PC-3 (cell line): ENCODE measurements at regions not wholly inside any gene's neighbourhood (a gene's known extent, or its start where the extent isn't known, plus 50 kb on each side); places are given as distances from the start of the nearest gene placed in this dataset.

Experiments used
- ATAC-seq: fragments of 200-7000 bp; cut with Tn5 transposase; 2 replicates; pipeline ENCODE4 v1.9.1; 2020; ENCODE audit warnings: mild to moderate bottlenecking, moderate library complexity
- BruUV-seq: library from RNA; stranded (reverse); fragments of 400-500 nt; replicated peaks from 2 replicates; lab custom pipeline; 2021; lab: Mats Ljungman, UMichigan
- CTCF ChIA-PET: fragments of 300-600 bp; sonication (Branson Sonifier 250); formaldehyde crosslinking; loops from one replicate; lab custom pipeline; 2022; ENCODE audit warnings: antibody characterized with exemption; lab: Charles Lee
- POLR2A ChIA-PET: fragments of 300-600 bp; sonication (Branson Sonifier 250); formaldehyde crosslinking; loops from one replicate; lab custom pipeline; 2022; ENCODE audit warnings: antibody characterized with exemption; ENCODE audit not compliant: unreplicated experiment; lab: Charles Lee
- DNase-seq: peaks from one replicate; pipeline ENCODE4 v3.0.0-alpha.2; 2015
- H2AFZ ChIP-seq: fragments of 300-600 bp; sonication (generic); 2 replicates; pipeline ENCODE4 v1.6.0; 2016; ENCODE audit warnings: antibody characterized with exemption, low read length
- H3F3A ChIP-seq: fragments of 300-600 bp; sonication (generic); one replicate; pipeline ENCODE4 v1.6.0; 2017; ENCODE audit warnings: antibody characterized with exemption, low read length, control low read depth, mild to moderate bottlenecking; ENCODE audit not compliant: unreplicated experiment
- H3K27ac ChIP-seq: fragments of 300-600 bp; sonication (generic); 2 replicates; pipeline ENCODE4 v1.5.1; 2016; ENCODE audit warnings: mild to moderate bottlenecking, low read length
- H3K27me3 ChIP-seq: fragments of 300-600 bp; sonication (generic); 2 replicates; pipeline ENCODE4 v1.6.1; 2016; ENCODE audit warnings: low read length, mixed read lengths
- H3K36me3 ChIP-seq: fragments of 300-600 bp; sonication (generic); 2 replicates; pipeline ENCODE4 v1.6.1; 2016; ENCODE audit warnings: low read depth, mixed run types, low read length, mixed read lengths
- H3K4me1 ChIP-seq: fragments of 300-600 bp; sonication (generic); 2 replicates; pipeline ENCODE4 v1.5.1; 2016; ENCODE audit warnings: low read length; ENCODE audit not compliant: insufficient read depth
- H3K4me2 ChIP-seq: fragments of 300-600 bp; sonication (generic); 2 replicates; pipeline ENCODE4 v1.6.0; 2016; ENCODE audit warnings: low read length
- H3K4me3 ChIP-seq: fragments of 300-600 bp; sonication (generic); 2 replicates; pipeline ENCODE4 v1.5.1; 2016; ENCODE audit warnings: mild to moderate bottlenecking, low read length, mixed read lengths
- H3K79me2 ChIP-seq: fragments of 300-600 bp; sonication (generic); 2 replicates; pipeline ENCODE4 v1.6.1; 2017; ENCODE audit warnings: low read length, mixed read lengths
- H3K9ac ChIP-seq: fragments of 300-600 bp; sonication (generic); 2 replicates; pipeline ENCODE4 v1.6.0; 2016; ENCODE audit warnings: mild to moderate bottlenecking, low read length
- H3K9me2 ChIP-seq: fragments of 300-600 bp; sonication (generic); replicated peaks from 2 replicates; pipeline ENCODE4 v1.6.1; 2016; ENCODE audit warnings: mixed run types, low read length, mixed read lengths
- H3K9me3 ChIP-seq: fragments of 300-600 bp; sonication (generic); 2 replicates; pipeline ENCODE4 v1.6.1; 2016; ENCODE audit warnings: low read length, mixed read lengths
- H4K20me1 ChIP-seq: fragments of 300-600 bp; sonication (generic); 2 replicates; pipeline ENCODE4 v1.6.1; 2016; ENCODE audit warnings: low read length, mixed read lengths
- CTCF ChIP-seq: fragments of 300-600 bp; sonication (generic); conservative IDR thresholded peaks from 2 replicates; pipeline ENCODE4 v1.5.1; 2017; ENCODE audit warnings: antibody characterized with exemption, low read depth, mild to moderate bottlenecking, low read length
- EZH2 ChIP-seq: fragments of 300-600 bp; sonication (generic); IDR thresholded peaks from one replicate; pipeline ENCODE4 v1.6.1; 2017; ENCODE audit warnings: antibody characterized with exemption, mild to moderate bottlenecking, low read length; ENCODE audit not compliant: unreplicated experiment
- EZH2phosphoT487 ChIP-seq: fragments of 300-600 bp; sonication (generic); IDR thresholded peaks from 2 replicates; pipeline ENCODE4 v1.6.1; 2018; ENCODE audit warnings: mild to moderate bottlenecking, antibody characterized with exemption, low read length, borderline replicate concordance
- intact Hi-C: fragments of 100-400 bp; cut with micrococcal nuclease; formaldehyde crosslinking; loops from 2 replicates; pipeline ENCODE4 v1.9.0; 2023

DNA sequence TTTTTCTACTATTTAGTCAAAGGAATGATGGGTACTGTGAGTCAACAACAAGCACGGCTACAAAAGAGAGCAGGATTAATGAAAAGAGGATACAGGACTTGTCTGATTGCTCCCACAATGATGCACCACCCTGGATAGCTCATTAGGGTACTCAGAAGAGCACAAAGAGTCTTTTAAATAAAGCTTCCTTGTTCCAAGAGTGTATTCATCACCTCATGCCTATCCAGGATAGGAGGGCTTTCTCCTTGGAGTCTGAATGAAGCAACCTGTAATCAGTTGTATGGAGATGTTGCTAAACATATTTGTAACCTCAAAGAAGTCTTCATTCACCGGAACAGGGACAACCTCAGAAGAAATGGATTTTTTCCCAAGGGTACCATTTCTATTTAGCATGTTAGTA is 219.5 kb upstream of the TMEM161B start:
- no peak for ATAC-seq
- no peaks in the 10 kb centered on the region for H3K9me3 ChIP-seq
- no peaks in the 10 kb centered on the region for H3F3A ChIP-seq
- H4K20me1 ChIP-seq = no peaks in the 10 kb centered on the region
- no peaks in the 10 kb centered on the region for H3K4me1 ChIP-seq
- DNase-seq = no peak
- H3K27ac ChIP-seq = no peak overlapping the region
- CTCF ChIA-PET = no interaction called here
- H3K79me2 ChIP-seq = no peaks in the 10 kb centered on the region
- no peak overlapping the region for H3K9ac ChIP-seq
- H3K27me3 ChIP-seq = no peaks in the 10 kb centered on the region
- H3K4me2 ChIP-seq = no peak overlapping the region
- no peaks in the 10 kb centered on the region for H3K9me2 ChIP-seq
- no peak overlapping the region for H2AFZ ChIP-seq
- intact Hi-C loops = no loop called here
- TF ChIP-seq EZH2 = no peak
- no peak for TF ChIP-seq EZH2phosphoT487
- TF ChIP-seq CTCF = no peak
- H3K4me3 ChIP-seq = no peak overlapping the region
- POLR2A ChIA-PET = no interaction called here
- no peaks in the 10 kb centered on the region for H3K36me3 ChIP-seq
- BruUV-seq = no TSS peak

DNA sequence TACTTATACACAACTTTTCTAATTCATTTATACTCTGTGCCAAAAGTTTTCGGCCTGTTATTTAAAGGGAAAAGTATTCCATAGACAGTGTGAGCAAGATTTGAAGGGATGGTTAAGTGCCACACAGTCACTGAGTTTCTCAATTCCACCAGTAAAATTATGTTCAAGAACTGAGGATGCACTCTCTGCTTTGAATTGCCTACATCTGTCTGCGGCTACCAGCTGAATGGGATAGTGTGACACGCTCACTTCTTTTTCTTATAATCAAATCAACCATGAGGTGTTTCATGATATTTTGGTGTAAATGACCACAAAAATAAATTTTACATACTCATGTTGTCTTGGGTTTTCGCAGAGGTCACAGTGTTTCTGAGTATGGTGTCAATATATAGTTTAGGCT is 218.4 kb upstream of the TMEM161B start:
- Histone ChIP-seq H3K9me3 (no peaks in the 10 kb centered on the region), H3K4me2 (no peak overlapping the region), H3K9ac (no peak overlapping the region), H3K4me1 (no peaks in the 10 kb centered on the region), H3K27me3 (no peaks in the 10 kb centered on the region), H3K27ac (no peak overlapping the region), H3K4me3 (no peak overlapping the region), H3F3A (no peaks in the 10 kb centered on the region), H3K9me2 (no peaks in the 10 kb centered on the region), H2AFZ (no peak overlapping the region), H3K36me3 (no peaks in the 10 kb centered on the region), H4K20me1 (no peaks in the 10 kb centered on the region), H3K79me2 (no peaks in the 10 kb centered on the region)
- CTCF ChIA-PET = no interaction called here
- POLR2A ChIA-PET = no interaction called here
- ATAC-seq (no peak), DNase-seq (no peak)
- intact Hi-C loops = no loop called here
- TF ChIP-seq CTCF = no peak
- no peak for TF ChIP-seq EZH2phosphoT487
- no peak for TF ChIP-seq EZH2
- BruUV-seq = no TSS peak

DNA sequence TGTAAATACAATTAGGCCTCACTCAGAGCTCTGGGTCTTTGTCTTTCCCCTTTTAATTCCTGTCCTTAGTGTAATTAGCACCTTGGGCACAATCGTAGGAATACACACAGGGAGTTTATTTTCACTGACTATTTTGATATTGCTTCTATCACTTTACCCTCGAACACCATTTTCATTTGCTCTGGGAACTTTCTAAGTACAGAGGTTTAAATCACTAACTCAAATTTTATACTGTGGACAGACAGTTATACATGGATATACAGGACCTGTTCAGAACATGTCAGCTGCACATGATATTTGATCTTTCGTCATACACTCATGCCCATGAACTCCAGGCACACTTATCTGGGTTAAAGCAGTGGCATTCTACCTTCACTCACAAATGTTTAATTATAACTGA is 217.8 kb upstream of the TMEM161B start:
- H3F3A ChIP-seq = no peaks in the 10 kb centered on the region
- no peaks in the 10 kb centered on the region for H3K27me3 ChIP-seq
- ATAC-seq (no peak), DNase-seq (no peak)
- H2AFZ ChIP-seq = no peak overlapping the region
- H3K27ac ChIP-seq = no peak overlapping the region
- no peak overlapping the region for H3K9ac ChIP-seq
- no peak overlapping the region for H3K4me2 ChIP-seq
- POLR2A ChIA-PET = no interaction called here
- BruUV-seq = no TSS peak
- H3K9me3 ChIP-seq = no peaks in the 10 kb centered on the region
- TF ChIP-seq EZH2 (no peak), EZH2phosphoT487 (no peak), CTCF (no peak)
- intact Hi-C loops = no loop called here
- no peaks in the 10 kb centered on the region for H3K4me1 ChIP-seq
- CTCF ChIA-PET = no interaction called here
- no peak overlapping the region for H3K4me3 ChIP-seq
- H3K36me3 ChIP-seq = no peaks in the 10 kb centered on the region
- no peaks in the 10 kb centered on the region for H3K9me2 ChIP-seq
- no peaks in the 10 kb centered on the region for H4K20me1 ChIP-seq
- no peaks in the 10 kb centered on the region for H3K79me2 ChIP-seq
